Putamen (tissue), 1 donor: ENCODE measurements at regions not wholly inside any gene's neighbourhood (a gene's known extent, or its start where the extent isn't known, plus 50 kb on each side); places are given as distances from the start of the nearest gene placed in this dataset.

Experiments used
- DNase-seq: peaks from one replicate; pipeline ENCODE4 v3.0.0-alpha.2; 2016; ENCODE audit warnings: low spot score

GRCh38 chr6:138608896-138609295, 109.6 kb upstream of the NHSL1 start:
- DNase-seq, result no peak

- no peak for DNase-seq
Observed at GRCh38 chr6:138609801-138610430, 110.6 kb upstream of the NHSL1 start.

GRCh38 chr6:138610816-138611215, 111.5 kb upstream of the NHSL1 start:
- no peak for DNase-seq

GRCh38 chr6:138614151-138614550, 114.9 kb upstream of the NHSL1 start:
- no peak for DNase-seq

GRCh38 chr6:138618168-138618567, 118.9 kb upstream of the NHSL1 start:
- DNase-seq, result no peak

- no peak for DNase-seq
Observed at GRCh38 chr6:138620630-138621029, 121.3 kb upstream of the NHSL1 start.

GRCh38 chr6:138622967-138623366, 123.7 kb upstream of the NHSL1 start:
- DNase-seq, result no peak

- no peak for DNase-seq
Observed at GRCh38 chr6:138631566-138631965, 132.3 kb upstream of the NHSL1 start.

- DNase-seq, result no peak
Observed at GRCh38 chr6:138637822-138638221, 135.7 kb upstream of the CCDC28A start.

GRCh38 chr6:138638604-138639003, 135.0 kb upstream of the CCDC28A start:
- DNase-seq, result peak; percentile 70

GRCh38 chr6:138640028-138640427, 133.5 kb upstream of the CCDC28A start:
- no peak for DNase-seq

- DNase-seq, result no peak
Observed at GRCh38 chr6:138643210-138643609, 130.4 kb upstream of the CCDC28A start.

GRCh38 chr6:138645976-138646640, 127.5 kb upstream of the CCDC28A start:
- no peak for DNase-seq

- DNase-seq, result no peak
Observed at GRCh38 chr6:138647006-138647405, 126.6 kb upstream of the CCDC28A start.

- DNase-seq, result no peak
Observed at GRCh38 chr6:138648127-138648526, 125.4 kb upstream of the CCDC28A start.

GRCh38 chr6:138651491-138651890, 122.1 kb upstream of the CCDC28A start:
- no peak for DNase-seq

- DNase-seq, result no peak
Observed at GRCh38 chr6:138652824-138653223, 120.7 kb upstream of the CCDC28A start.

- DNase-seq, result no peak
Observed at GRCh38 chr6:138653435-138653834, 120.1 kb upstream of the CCDC28A start.

- peak; percentile 26 for DNase-seq
Observed at GRCh38 chr6:138654715-138655634, 118.6 kb upstream of the CCDC28A start.

- no peak for DNase-seq
Observed at GRCh38 chr6:138655828-138656227, 117.7 kb upstream of the CCDC28A start.

- no peak for DNase-seq
Observed at GRCh38 chr6:138656364-138657064, 117.1 kb upstream of the CCDC28A start.

- no peak for DNase-seq
Observed at GRCh38 chr6:138657065-138657425, 116.5 kb upstream of the CCDC28A start.
